OCI-LY7 (cell line): ENCODE measurements at regions not wholly inside any gene's neighbourhood (a gene's known extent, or its start where the extent isn't known, plus 50 kb on each side); places are given as distances from the start of the nearest gene placed in this dataset.

ENCODE experiments used
- BruUV-seq: library from RNA; stranded (reverse); fragments of 400-500 nt; replicated peaks from 2 replicates; lab custom pipeline; 2021; lab: Mats Ljungman, UMichigan
- CTCF ChIA-PET: fragments of 300-600 bp; sonication (Branson Sonifier 250); formaldehyde crosslinking; loops from one replicate; lab custom pipeline; 2022; ENCODE audit warnings: antibody characterized with exemption; ENCODE audit not compliant: unreplicated experiment; lab: Charles Lee
- POLR2A ChIA-PET: fragments of 300-600 bp; sonication (Branson Sonifier 250); formaldehyde crosslinking; loops from one replicate; lab custom pipeline; 2022; ENCODE audit warnings: antibody characterized with exemption; lab: Charles Lee
- DNase-seq: peaks from one replicate; pipeline ENCODE4 v3.0.0-alpha.2; 2015; ENCODE audit warnings: low spot score
- H2AFZ ChIP-seq: fragments of 200-600 bp; sonication (generic), shearing (Covaris generic); 2 replicates; pipeline ENCODE4 v1.6.1; 2014; ENCODE audit warnings: mild to moderate bottlenecking, antibody characterized with exemption, low read length, moderate library complexity
- H3K27ac ChIP-seq: fragments of 200-600 bp; sonication (generic); 2 replicates; pipeline ENCODE4 v1.5.1; 2014; ENCODE audit warnings: mixed run types, low read depth, mild to moderate bottlenecking, moderate library complexity, low read length, inconsistent platforms; ENCODE audit not compliant: poor library complexity, severe bottlenecking
- H3K36me3 ChIP-seq: fragments of 200-600 bp; sonication (generic); 2 replicates; pipeline ENCODE4 v1.6.1; 2014; ENCODE audit warnings: mild to moderate bottlenecking, antibody characterized with exemption, low read length, moderate library complexity, mixed read lengths; ENCODE audit not compliant: insufficient read depth
- H3K4me1 ChIP-seq: fragments of 200-600 bp; sonication (generic); 2 replicates; pipeline ENCODE4 v1.5.1; 2014; ENCODE audit warnings: mild to moderate bottlenecking, low read length; ENCODE audit not compliant: insufficient read depth, poor library complexity, severe bottlenecking
- H3K4me2 ChIP-seq: fragments of 200-600 bp; sonication (generic); 2 replicates; pipeline ENCODE4 v1.6.1; 2014; ENCODE audit warnings: mild to moderate bottlenecking, low read length
- H3K4me3 ChIP-seq: fragments of 200-600 bp; sonication (generic); 2 replicates; pipeline ENCODE4 v1.5.1; 2014; ENCODE audit warnings: mild to moderate bottlenecking, low read depth, low read length; ENCODE audit not compliant: poor library complexity, severe bottlenecking
- H3K79me2 ChIP-seq: fragments of 200-600 bp; sonication (generic); 2 replicates; pipeline ENCODE4 v1.6.1; 2016; ENCODE audit warnings: low read depth, mild to moderate bottlenecking, low read length, moderate library complexity, mixed read lengths; ENCODE audit not compliant: insufficient read depth
- H3K9me2 ChIP-seq: fragments of 200-600 bp; sonication (generic); 2 replicates; pipeline ENCODE4 v1.6.1; 2016; ENCODE audit warnings: mild to moderate bottlenecking, low read length, mixed read lengths; ENCODE audit not compliant: insufficient read depth
- H3K9me3 ChIP-seq: fragments of 200-600 bp; sonication (generic); 2 replicates; pipeline ENCODE4 v1.6.1; 2014; ENCODE audit warnings: mild to moderate bottlenecking, mixed run types, low read length, mixed read lengths
- H4K20me1 ChIP-seq: fragments of 200-600 bp; sonication (generic); 2 replicates; pipeline ENCODE4 v1.6.1; 2014; ENCODE audit warnings: mild to moderate bottlenecking, antibody characterized with exemption, low read length, moderate library complexity, mixed read lengths; ENCODE audit not compliant: insufficient read depth
- CTCF ChIP-seq: fragments of 200-600 bp; sonication (generic); conservative IDR thresholded peaks from 2 replicates; pipeline ENCODE4 v1.5.1; 2014; ENCODE audit warnings: mild to moderate bottlenecking, antibody characterized with exemption, low read length, moderate library complexity, mixed read lengths
- EZH2phosphoT487 ChIP-seq: fragments of 200-600 bp; sonication (generic); IDR thresholded peaks from 2 replicates; pipeline ENCODE4 v1.6.1; 2018; ENCODE audit warnings: low read depth, borderline replicate concordance, mild to moderate bottlenecking, mixed run types, antibody characterized with exemption, low read length, moderate library complexity, mixed read lengths
- intact Hi-C: fragments of 100-400 bp; cut with micrococcal nuclease; formaldehyde crosslinking; loops from one replicate; pipeline ENCODE4 v1.10.0; 2022; ENCODE audit not compliant: unreplicated experiment

GRCh38 chr5:160991205-160991604 lies 139.2 kb upstream of the ATP10B start:
- no peaks in the 10 kb centered on the region for H3K79me2 ChIP-seq
- H2AFZ ChIP-seq = no peak overlapping the region
- H4K20me1 ChIP-seq = no peaks in the 10 kb centered on the region
- intact Hi-C loops = no loop called here
- H3K9me2 ChIP-seq = no peaks in the 10 kb centered on the region
- CTCF ChIA-PET = no interaction called here
- BruUV-seq = no TSS peak
- no peak for TF ChIP-seq CTCF
- no peak for TF ChIP-seq EZH2phosphoT487
- H3K36me3 ChIP-seq = no peaks in the 10 kb centered on the region
- POLR2A ChIA-PET = no interaction called here
- DNase-seq = no peak
- H3K4me1 ChIP-seq = no peaks in the 10 kb centered on the region
- H3K4me2 ChIP-seq = no peak overlapping the region
- no peak overlapping the region for H3K27ac ChIP-seq
- no peak overlapping the region for H3K4me3 ChIP-seq
- H3K9me3 ChIP-seq = no peaks in the 10 kb centered on the region

- no peak overlapping the region for H3K4me2 ChIP-seq
- POLR2A ChIA-PET = interaction anchor here (1.2 kb wide), 1 partner anchor 18 kb away, joined by 3 read pairs; no protein-coding TSS in a partner anchor
- intact Hi-C loops = no loop called here
- no peak for DNase-seq
- TF ChIP-seq CTCF = no peak
- TF ChIP-seq EZH2phosphoT487 = no peak
- H4K20me1 ChIP-seq = no peaks in the 10 kb centered on the region
- H3K9me2 ChIP-seq = no peaks in the 10 kb centered on the region
- no peak overlapping the region for H3K27ac ChIP-seq
- no peak overlapping the region for H2AFZ ChIP-seq
- no peaks in the 10 kb centered on the region for H3K9me3 ChIP-seq
- no peaks in the 10 kb centered on the region for H3K79me2 ChIP-seq
- CTCF ChIA-PET = no interaction called here
- H3K4me3 ChIP-seq = no peak overlapping the region
- BruUV-seq = no TSS peak
- H3K4me1 ChIP-seq = no peaks in the 10 kb centered on the region
- no peaks in the 10 kb centered on the region for H3K36me3 ChIP-seq
These were observed 127.4 kb upstream of the ATP10B start for GRCh38 chr5:160979385-160979784.

- POLR2A ChIA-PET = interaction anchor here (1.2 kb wide), 1 partner anchor 18 kb away, joined by 3 read pairs; no protein-coding TSS in a partner anchor
These were observed 126.9 kb upstream of the ATP10B start for GRCh38 chr5:160978944-160979343.

More at GRCh38 chr5:160978944-160979343, 126.9 kb upstream of the ATP10B start:
- H3K27ac ChIP-seq = no peak overlapping the region
- no peak overlapping the region for H3K4me2 ChIP-seq
- H3K36me3 ChIP-seq = no peaks in the 10 kb centered on the region
- TF ChIP-seq EZH2phosphoT487 = no peak
- TF ChIP-seq CTCF = no peak
- CTCF ChIA-PET = no interaction called here
- no peaks in the 10 kb centered on the region for H3K79me2 ChIP-seq
- H3K9me2 ChIP-seq = no peaks in the 10 kb centered on the region
- H3K4me1 ChIP-seq = no peaks in the 10 kb centered on the region
- no peaks in the 10 kb centered on the region for H4K20me1 ChIP-seq
- H3K9me3 ChIP-seq = no peaks in the 10 kb centered on the region
- no peak overlapping the region for H3K4me3 ChIP-seq
- no peak overlapping the region for H2AFZ ChIP-seq
- BruUV-seq = no TSS peak
- no peak for DNase-seq
- intact Hi-C loops = no loop called here
